H9 (cell line): ENCODE measurements at regions not wholly inside any gene's neighbourhood (a gene's known extent, or its start where the extent isn't known, plus 50 kb on each side); places are given as distances from the start of the nearest gene placed in this dataset.

Source experiments
- DNase-seq: peaks from one replicate; pipeline ENCODE4 v3.0.0-alpha.2; 2017
- H2AFZ ChIP-seq: one replicate; pipeline ENCODE4 v1.6.1; 2013; ENCODE audit warnings: mild to moderate bottlenecking, low read length, control low read depth, moderate library complexity
- H2AK5ac ChIP-seq: 2 replicates; pipeline ENCODE4 v1.6.1; 2013; ENCODE audit warnings: low read length, control low read depth, mixed read lengths; ENCODE audit not compliant: insufficient read length
- H2BK120ac ChIP-seq: one replicate; pipeline ENCODE4 v1.6.1; 2013; ENCODE audit warnings: low read depth, mild to moderate bottlenecking, low read length, control low read depth, inconsistent platforms; ENCODE audit not compliant: poor library complexity, severe bottlenecking
- H2BK12ac ChIP-seq: 2 replicates; pipeline ENCODE4 v1.6.1; 2013; ENCODE audit warnings: low read length, control low read depth, mixed read lengths, low read depth; ENCODE audit not compliant: insufficient read length
- H2BK15ac ChIP-seq: 2 replicates; pipeline ENCODE4 v1.6.1; 2013; ENCODE audit warnings: low read depth, low read length, control low read depth
- H2BK20ac ChIP-seq: one replicate; pipeline ENCODE4 v1.6.1; 2013; ENCODE audit warnings: low read depth, mild to moderate bottlenecking, low read length, control low read depth, inconsistent platforms; ENCODE audit not compliant: poor library complexity, severe bottlenecking
- H2BK5ac ChIP-seq: 2 replicates; pipeline ENCODE4 v1.6.1; 2013; ENCODE audit warnings: low read length, control low read depth, mixed read lengths; ENCODE audit not compliant: insufficient read length
- H3K14ac ChIP-seq: 2 replicates; pipeline ENCODE4 v1.6.1; 2013; ENCODE audit warnings: low read length, control low read depth; ENCODE audit not compliant: insufficient read depth
- H3K18ac ChIP-seq: 2 replicates; pipeline ENCODE4 v1.6.1; 2013; ENCODE audit warnings: low read depth, mild to moderate bottlenecking, mixed read lengths, low read length, control low read depth; ENCODE audit not compliant: insufficient read length
- H3K23ac ChIP-seq: 2 replicates; pipeline ENCODE4 v1.6.1; 2013; ENCODE audit warnings: low read length, control low read depth, mixed read lengths, low read depth; ENCODE audit not compliant: insufficient read length
- H3K23me2 ChIP-seq: 2 replicates; pipeline ENCODE4 v1.6.1; 2013; ENCODE audit warnings: low read depth, mild to moderate bottlenecking, mixed read lengths, low read length, control low read depth; ENCODE audit not compliant: insufficient read length, poor library complexity, severe bottlenecking
- H3K27ac ChIP-seq: 2 replicates; pipeline ENCODE4 v1.5.1; 2013; ENCODE audit warnings: low read length, control low read depth, mixed read lengths, low read depth; ENCODE audit not compliant: insufficient read length
- H3K27me3 ChIP-seq: 2 replicates; pipeline ENCODE4 v1.6.1; 2013; ENCODE audit warnings: low read length, control low read depth, inconsistent platforms; ENCODE audit not compliant: insufficient read depth
- H3K4ac ChIP-seq: 2 replicates; pipeline ENCODE4 v1.6.1; 2013; ENCODE audit warnings: low read depth, mild to moderate bottlenecking, control low read depth, inconsistent platforms, low read length, moderate library complexity
- H3K4me1 ChIP-seq: 2 replicates; pipeline ENCODE4 v1.6.1; 2013; ENCODE audit warnings: low read length, control low read depth, inconsistent platforms; ENCODE audit not compliant: insufficient read depth
- H3K4me2 ChIP-seq: 2 replicates; pipeline ENCODE4 v1.6.1; 2013; ENCODE audit warnings: low read length, control low read depth, mixed read lengths; ENCODE audit not compliant: insufficient read length, insufficient read depth
- H3K56ac ChIP-seq: 2 replicates; pipeline ENCODE4 v1.6.1; 2013; ENCODE audit warnings: low read depth, mild to moderate bottlenecking, mixed read lengths, low read length, control low read depth; ENCODE audit not compliant: insufficient read length
- H3K79me1 ChIP-seq: 2 replicates; pipeline ENCODE4 v1.6.1; 2013; ENCODE audit warnings: low read depth, mild to moderate bottlenecking, moderate library complexity, low read length, control low read depth, inconsistent platforms; ENCODE audit not compliant: insufficient read depth, poor library complexity, severe bottlenecking
- H3K79me2 ChIP-seq: 2 replicates; pipeline ENCODE4 v1.6.1; 2013; ENCODE audit warnings: low read length, control low read depth, inconsistent platforms; ENCODE audit not compliant: insufficient read depth
- H3K9ac ChIP-seq: 2 replicates; pipeline ENCODE4 v1.6.1; 2013; ENCODE audit warnings: low read length, control low read depth, mixed read lengths; ENCODE audit not compliant: insufficient read length; ENCODE audit errors: extremely low read depth
- H3K9me3 ChIP-seq: one replicate; pipeline ENCODE4 v1.6.1; 2013; ENCODE audit warnings: low read depth, low read length, inconsistent platforms; ENCODE audit not compliant: control insufficient read depth
- H3T11ph ChIP-seq: one replicate; pipeline ENCODE4 v1.6.1; 2013; ENCODE audit warnings: mild to moderate bottlenecking, low read length, control low read depth, inconsistent platforms
- H4K20me1 ChIP-seq: one replicate; pipeline ENCODE4 v1.6.1; 2013; ENCODE audit not compliant: control insufficient read depth, insufficient read length, insufficient read depth
- H4K5ac ChIP-seq: 2 replicates; pipeline ENCODE4 v1.6.1; 2013; ENCODE audit warnings: low read depth, mild to moderate bottlenecking, mixed read lengths, low read length, control low read depth; ENCODE audit not compliant: insufficient read length
- H4K8ac ChIP-seq: replicated peaks from 2 replicates; pipeline ENCODE4 v1.6.1; 2013; ENCODE audit warnings: low read length, control low read depth, mixed read lengths, low read depth; ENCODE audit not compliant: insufficient read length
- H4K91ac ChIP-seq: 2 replicates; pipeline ENCODE4 v1.6.1; 2013; ENCODE audit warnings: low read depth, mild to moderate bottlenecking, moderate library complexity, mixed read lengths, low read length, control low read depth; ENCODE audit not compliant: insufficient read length
- H3K27ac Mint-ChIP-seq, 3 experiments: 2 replicates in 2 of 3; 3 replicates in 1 of 3; pipeline ENCODE4 v1.8.0; 2020 to 2021; ENCODE audit warnings: mixed read lengths in 3 of 3, mild to moderate bottlenecking in 1 of 3, moderate library complexity in 1 of 3
- H3K27me3 Mint-ChIP-seq: 2 replicates; pipeline ENCODE4 v1.8.0; 2021; ENCODE audit warnings: low read depth, mild to moderate bottlenecking, moderate library complexity, mixed read lengths
- H3K36me3 Mint-ChIP-seq, 3 experiments: 2 replicates in 2 of 3; 3 replicates in 1 of 3; pipeline ENCODE4 v1.8.0; 2020 to 2021; ENCODE audit warnings: low read depth in 3 of 3, mixed read lengths in 3 of 3; ENCODE audit not compliant: insufficient read depth in 1 of 3
- H3K4me1 Mint-ChIP-seq, 2 experiments: 2 replicates each; pipeline ENCODE4 v1.8.0; 2020; ENCODE audit warnings: mixed read lengths in 2 of 2
- H3K4me3 Mint-ChIP-seq, 2 experiments: 2 replicates in 1 of 2; 3 replicates in 1 of 2; pipeline ENCODE4 v1.8.0; 2020 to 2021; ENCODE audit warnings: mild to moderate bottlenecking in 2 of 2, mixed read lengths in 2 of 2, moderate library complexity in 1 of 2
- H3K9me3 Mint-ChIP-seq, 2 experiments: 2 replicates in 1 of 2; 3 replicates in 1 of 2; pipeline ENCODE4 v1.8.0; 2020; ENCODE audit warnings: mild to moderate bottlenecking in 2 of 2, mixed read lengths in 2 of 2, moderate library complexity in 1 of 2
- CTCF ChIP-seq: fragments of 200-600 bp; sonication (generic); conservative IDR thresholded peaks from 3 replicates; pipeline ENCODE4 v1.8.0; 2021; ENCODE audit warnings: antibody characterized with exemption, mild to moderate bottlenecking
- WGBS: extraction: QIAGEN DNeasy Blood & Tissue Kit; methylation state at CpG from one replicate; pipeline ENCODE4 v1.1.7; 2013; ENCODE audit warnings: missing lambda C conversion rate, low lambda C conversion rate, mixed read lengths; ENCODE audit not compliant: insufficient read length; ENCODE audit errors: extremely low coverage; 5-methylcytosine and 5-hydroxymethylcytosine counted together

DNA sequence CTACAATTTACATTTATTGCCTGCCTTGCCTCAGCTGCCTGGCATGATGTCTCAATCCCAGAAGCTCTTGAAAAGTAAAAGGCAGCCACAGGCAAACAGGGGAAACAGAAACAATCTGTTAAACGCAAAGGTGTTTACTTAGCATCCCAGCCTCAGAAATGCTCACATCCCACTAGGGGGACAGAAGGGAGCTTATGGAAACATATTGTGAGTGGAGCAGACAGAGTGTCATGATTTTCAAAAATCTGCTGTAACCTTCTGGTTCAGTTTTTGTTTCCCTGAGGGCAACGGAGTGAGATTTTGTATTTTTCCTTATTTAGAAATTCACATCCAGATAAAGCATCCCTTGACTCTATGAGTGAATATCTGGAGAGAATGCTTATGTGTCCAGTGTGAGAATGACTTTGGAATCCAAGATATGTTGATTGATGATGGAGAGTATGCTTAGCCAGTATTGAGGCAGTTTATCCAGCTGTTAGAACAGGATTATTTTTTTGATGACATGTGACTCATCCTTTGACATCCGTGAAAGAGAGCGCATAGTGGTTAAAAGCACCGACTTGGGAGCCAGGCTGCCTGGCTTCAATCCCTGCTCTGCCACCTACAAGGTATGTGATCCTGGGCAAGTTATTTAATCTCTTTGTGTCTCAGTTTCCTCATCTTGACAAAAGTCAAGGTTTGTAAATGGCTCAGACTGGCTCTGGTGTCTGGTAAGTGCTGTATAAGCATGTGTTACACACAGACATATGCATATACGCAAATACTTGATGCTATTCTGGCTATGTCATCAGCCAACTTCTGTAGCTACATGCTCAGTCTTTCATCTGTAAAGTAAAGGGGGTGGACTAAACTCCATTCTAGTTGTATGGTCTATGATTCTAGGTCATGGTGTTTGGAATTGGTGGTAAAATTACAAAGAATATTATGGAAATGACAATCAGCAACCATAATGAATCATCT is 381.2 kb downstream of the RAPGEF2 start:
- no peaks in the 10 kb centered on the region; the same call in 1 of the 2 replicates for H3K27me3 Mint-ChIP-seq
- Histone ChIP-seq H3T11ph (no peak overlapping the region), H2BK15ac (no peak overlapping the region), H3K23ac (no peak overlapping the region), H3K18ac (no peak overlapping the region), H4K8ac (no peak overlapping the region), H2BK5ac (no peak overlapping the region), H3K9ac (no peak overlapping the region), H3K14ac (no peak overlapping the region), H4K91ac (no peak overlapping the region), H2AFZ (no peak overlapping the region), H3K27me3 (no peaks in the 10 kb centered on the region), H2AK5ac (no peak overlapping the region), H3K79me2 (no peaks in the 10 kb centered on the region), H3K4me2 (no peak overlapping the region), H2BK120ac (no peak overlapping the region), H3K27ac (no peak overlapping the region), H3K4ac (no peak overlapping the region), H3K9me3 (no peaks in the 10 kb centered on the region), H3K4me1 (0 out of 2 replicates have a peak, but pooled peaks cover 2% of the 10 kb centered on the region), H2BK20ac (no peak overlapping the region), H4K5ac (no peak overlapping the region), H2BK12ac (no peak overlapping the region), H4K20me1 (no peaks in the 10 kb centered on the region), H3K56ac (no peak overlapping the region), H3K23me2 (no peaks in the 10 kb centered on the region), H3K79me1 (no peaks in the 10 kb centered on the region)
- TF ChIP-seq CTCF, result no peak; the same call in 2 of the 3 replicates
- peaks cover 18 to 20% of the 10 kb centered on the region in 2 experiments for H3K4me1 Mint-ChIP-seq
- H3K9me3 Mint-ChIP-seq, result no peaks in the 10 kb centered on the region; a peak in 1 of 5 replicates
- H3K4me3 Mint-ChIP-seq, result no peak overlapping the region
- H3K36me3 Mint-ChIP-seq, result no peaks in the 10 kb centered on the region
- WGBS, result no CpG with 5 or more reads among the region's 6 CpGs
- no peak overlapping the region; a peak in 1 of 7 replicates for H3K27ac Mint-ChIP-seq
- DNase-seq, result no peak
